ENCODE measurements at regions not wholly inside any gene's neighbourhood (a gene's known extent, or its start where the extent isn't known, plus 50 kb on each side); places are given as distances from the start of the nearest gene placed in this dataset.
"Not testable (repeated sequence)": the region's sequence is repeated elsewhere in the genome, so short reads cannot be mapped to it uniquely, and the experiment has no call there.

DNA sequence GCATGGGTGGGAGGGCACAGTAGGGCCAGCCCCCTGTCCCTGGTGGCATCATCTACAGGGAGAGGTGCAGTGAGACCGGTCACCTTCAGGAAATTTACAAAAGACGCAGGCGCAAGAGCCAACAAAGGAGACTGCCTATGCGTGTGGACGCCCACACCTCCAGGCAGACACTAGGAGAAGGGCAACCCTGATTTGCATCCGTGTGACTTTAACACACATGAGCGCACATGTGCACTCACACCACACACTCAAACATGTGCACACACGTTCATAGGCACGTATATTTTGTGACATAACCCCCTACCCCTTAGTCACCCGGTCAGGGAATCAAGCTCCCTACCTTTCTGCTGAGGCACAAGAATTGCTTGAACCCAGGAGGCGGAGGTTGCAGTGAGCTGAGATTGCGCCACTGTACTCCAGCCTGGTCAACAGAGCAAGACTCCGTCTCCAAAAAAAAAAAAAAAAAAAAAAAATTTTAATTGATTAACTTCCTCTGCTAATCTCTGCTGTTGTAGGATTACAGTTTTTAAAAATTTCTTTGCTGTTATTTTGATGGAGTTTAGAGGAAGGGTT, 84.7 kb upstream of the SLC25A33 start:
- CTCF ChIA-PET: interaction anchor here (0.6 to 6.3 kb wide), 13 partner anchors 13 to 225 kb away, joined by 3 to 60 read pairs (median 6); no protein-coding TSS in a partner anchor

DNA sequence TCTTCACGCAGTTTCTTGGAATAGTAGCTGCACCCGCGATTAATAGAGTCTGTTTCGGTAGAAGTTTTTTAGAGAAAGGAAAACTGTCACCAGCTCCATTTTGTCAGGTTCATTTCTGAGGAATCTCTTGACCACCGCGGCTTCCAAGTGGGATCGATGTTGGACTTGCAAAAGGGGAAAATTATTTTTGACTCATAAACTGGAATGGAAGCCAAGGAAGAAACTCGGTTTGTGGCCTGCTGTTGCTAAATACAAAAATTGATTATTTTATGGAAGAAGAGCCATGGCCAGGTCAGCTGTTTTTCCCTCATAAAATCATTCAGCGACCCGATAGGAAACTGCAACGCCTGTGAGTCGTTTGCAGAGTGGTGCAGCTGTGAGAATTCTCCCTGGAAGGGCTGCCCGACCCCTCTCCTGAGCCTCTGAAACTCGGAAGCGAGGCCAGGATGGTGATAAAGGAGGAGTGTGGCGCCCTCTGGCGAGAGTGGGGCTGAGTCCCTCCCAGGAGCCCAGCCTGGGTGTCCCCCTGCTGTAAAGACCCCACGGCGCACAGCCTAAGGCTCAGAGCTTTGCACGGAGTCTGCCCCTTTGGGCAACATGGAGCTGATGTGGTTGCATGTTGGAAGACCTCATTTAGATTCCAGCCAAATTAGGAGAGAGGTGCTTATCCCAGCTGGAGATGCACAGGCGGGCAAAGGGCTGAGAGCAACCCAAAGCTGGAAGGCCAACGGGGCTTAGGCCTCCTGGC, 83.6 kb upstream of the SLC25A33 start:
- H3K27me3 Mint-ChIP-seq: peaks cover 25% of the 10 kb centered on the region
- no peaks in the 10 kb centered on the region for H3K36me3 Mint-ChIP-seq (ENCODE audit: low read depth)
- ChIA-PET POLR2A (interaction anchor here (1.9 to 2.4 kb wide), 2 partner anchors 161 to 166 kb away, joined by 6 to 8 read pairs; no protein-coding TSS in a partner anchor), CTCF (interaction anchor here (0.6 to 6.3 kb wide), 25 partner anchors 9 to 345 kb away, joined by 3 to 60 read pairs (median 4); no protein-coding TSS in a partner anchor)
- H3K27ac Mint-ChIP-seq: no peak overlapping the region
- no peaks in the 10 kb centered on the region for H3K4me1 Mint-ChIP-seq
- no peaks in the 10 kb centered on the region for H3K9me3 Mint-ChIP-seq
- H3K4me3 Mint-ChIP-seq: no peak overlapping the region
- DNase-seq: peak; percentile 66

More for the DNA sequence above, 84.7 kb upstream of the SLC25A33 start:
- Mint-ChIP-seq H3K4me3 (no peak overlapping the region), H3K4me1 (no peaks in the 10 kb centered on the region), H3K9me3 (no peaks in the 10 kb centered on the region), H3K36me3 (ENCODE audit: low read depth) (no peaks in the 10 kb centered on the region), H3K27ac (no peak overlapping the region), H3K27me3 (peaks cover 24% of the 10 kb centered on the region)
- POLR2A ChIA-PET: interaction anchor here (1.9 kb wide), 1 partner anchor 160 kb away, joined by 6 read pairs; no protein-coding TSS in a partner anchor
- DNase-seq: no peak

DNA sequence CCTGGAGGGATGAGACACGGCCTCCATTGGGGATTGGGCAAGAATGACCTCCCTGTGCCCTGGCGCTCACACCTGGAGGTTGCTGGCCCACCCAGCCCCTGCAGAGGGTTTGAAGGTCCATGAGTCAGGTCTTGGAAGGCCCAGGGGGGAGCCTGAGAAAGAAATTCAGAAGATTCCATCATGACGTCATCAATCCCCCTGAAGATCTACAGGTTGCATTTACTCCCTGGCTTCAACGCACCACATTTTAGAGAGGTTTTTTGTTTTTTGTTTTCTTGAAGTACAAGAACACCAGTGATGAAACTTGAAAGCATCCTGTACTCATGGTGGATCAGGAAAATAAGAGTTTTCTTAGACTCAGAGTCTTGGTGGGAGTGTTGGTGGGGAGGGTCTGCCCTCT, 82.4 kb upstream of the SLC25A33 start:
- Mint-ChIP-seq H3K4me3 (no peak overlapping the region), H3K27ac (no peak overlapping the region), H3K36me3 (ENCODE audit: low read depth) (no peaks in the 10 kb centered on the region), H3K9me3 (no peaks in the 10 kb centered on the region), H3K4me1 (no peaks in the 10 kb centered on the region), H3K27me3 (peaks cover 25% of the 10 kb centered on the region)
- DNase-seq: no peak
- ChIA-PET CTCF (interaction anchor here (0.6 to 6.3 kb wide), 8 partner anchors 19 to 191 kb away, joined by 3 to 60 read pairs (median 7); no protein-coding TSS in a partner anchor), POLR2A (interaction anchor here (2.4 kb wide), 1 partner anchor 167 kb away, joined by 8 read pairs; no protein-coding TSS in a partner anchor)

DNA sequence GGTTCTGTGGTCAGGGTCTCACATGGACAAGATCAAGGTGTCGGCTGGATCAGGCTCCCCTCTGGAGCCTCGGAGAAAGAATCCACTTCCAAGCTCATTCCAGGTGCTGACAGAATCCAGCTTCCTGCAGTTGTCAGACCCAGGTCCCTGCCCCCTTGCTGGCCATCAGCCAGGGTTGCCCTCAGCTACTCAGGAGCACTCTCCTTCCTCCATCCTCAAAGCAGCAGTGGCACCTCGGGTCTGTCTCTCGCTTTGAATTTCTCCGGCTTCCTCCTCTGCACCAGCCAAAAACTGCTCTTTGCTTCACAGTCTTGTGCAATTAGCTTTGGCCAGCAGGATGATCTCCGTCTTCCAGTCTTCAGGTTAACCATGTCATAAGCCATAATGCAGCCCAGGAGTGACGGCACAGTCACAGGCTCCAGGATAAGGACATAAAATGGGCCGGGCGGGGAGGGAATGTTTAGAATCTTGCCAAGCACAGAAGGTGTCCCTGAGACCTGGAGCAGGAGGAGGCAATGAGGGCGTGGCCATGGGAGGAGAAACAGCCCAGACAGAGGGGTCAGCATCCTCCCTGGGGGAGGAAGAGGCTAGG, 79.4 kb upstream of the SLC25A33 start:
- no peaks in the 10 kb centered on the region for H3K9me3 Mint-ChIP-seq

DNA sequence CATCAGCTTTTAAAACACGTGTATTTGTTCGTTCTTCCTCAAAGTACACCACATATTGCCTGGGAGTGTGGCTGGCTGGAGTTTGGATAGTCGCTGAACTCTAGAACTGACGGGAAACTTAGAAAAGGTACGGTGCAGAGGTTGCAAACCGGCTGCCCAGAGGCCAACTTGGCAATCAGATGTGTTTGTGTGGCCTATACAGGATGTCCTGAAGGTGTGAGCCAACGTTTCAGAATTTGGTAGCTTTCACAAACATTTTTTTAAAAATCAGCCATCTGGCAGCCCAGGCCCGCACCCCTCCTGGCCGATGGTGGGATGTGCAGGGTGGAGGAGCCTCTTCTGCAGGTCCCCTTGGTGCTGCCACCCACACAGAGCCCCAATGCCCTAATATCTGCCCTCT, 73.6 kb upstream of the SLC25A33 start:
- POLR2A ChIA-PET: no interaction called here
- H3K27ac Mint-ChIP-seq: no peak overlapping the region
- H3K9me3 Mint-ChIP-seq: no peaks in the 10 kb centered on the region

More for the DNA sequence above, 79.4 kb upstream of the SLC25A33 start:
- peaks cover 14% of the 10 kb centered on the region for H3K27me3 Mint-ChIP-seq
- H3K4me3 Mint-ChIP-seq: no peak overlapping the region
- CTCF ChIA-PET: interaction anchor here (1.2 to 6.3 kb wide), 3 partner anchors 170 to 194 kb away, joined by 3 to 60 read pairs (median 3); no protein-coding TSS in a partner anchor
- no peaks in the 10 kb centered on the region for H3K36me3 Mint-ChIP-seq (ENCODE audit: low read depth)
- POLR2A ChIA-PET: no interaction called here
- no peak for DNase-seq
- no peaks in the 10 kb centered on the region for H3K4me1 Mint-ChIP-seq
- no peak overlapping the region for H3K27ac Mint-ChIP-seq

DNA sequence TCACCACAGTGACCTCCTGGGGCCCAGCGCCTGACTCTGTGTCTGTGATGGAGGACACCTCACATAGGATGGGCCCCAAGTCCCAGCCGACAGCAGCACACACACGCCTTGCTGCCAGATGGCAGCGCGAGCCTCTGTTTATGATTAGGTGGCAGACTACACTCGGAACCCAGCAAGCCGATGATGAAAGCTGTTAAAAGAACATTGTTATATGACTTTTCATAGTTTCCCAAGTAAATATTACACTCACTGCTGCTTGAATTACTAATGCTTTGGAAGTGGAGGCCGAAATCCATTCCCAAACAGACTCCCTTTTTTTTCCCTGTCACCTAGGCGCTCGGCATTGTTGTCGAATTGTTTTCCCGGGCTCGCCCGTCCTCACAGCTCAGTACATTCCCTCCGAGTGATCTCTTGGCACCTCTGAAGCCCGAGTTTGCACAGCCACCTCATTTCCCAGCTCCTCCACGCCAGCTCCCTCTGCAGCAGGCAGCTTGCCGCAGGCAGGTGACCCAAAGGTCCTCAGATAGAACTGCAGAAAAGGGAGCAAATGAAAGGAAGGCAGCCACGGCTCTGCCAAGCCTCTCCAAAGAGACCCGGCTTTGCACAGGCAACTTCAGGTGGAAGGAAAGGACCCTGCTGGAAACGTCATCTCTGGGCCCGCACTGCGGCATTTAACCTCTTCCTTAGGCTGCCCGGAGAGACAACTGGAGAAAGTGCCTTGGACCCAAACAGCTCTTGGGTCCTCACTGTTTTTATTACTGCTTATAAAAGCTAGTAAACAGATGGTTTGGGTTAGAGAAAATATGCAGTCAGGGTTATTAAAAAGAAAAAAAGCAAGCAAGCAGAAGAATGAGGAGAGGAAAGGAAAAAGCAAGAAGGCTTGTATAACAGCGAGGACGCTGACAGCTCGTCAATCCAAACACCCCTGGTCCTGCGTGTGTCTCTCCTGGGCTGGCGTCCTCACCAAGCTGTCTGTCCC, 72.2 kb upstream of the SLC25A33 start:
- no peak overlapping the region for H3K4me3 Mint-ChIP-seq
- no peak for DNase-seq
- peaks cover 22% of the 10 kb centered on the region for H3K27me3 Mint-ChIP-seq
- ChIA-PET POLR2A (no interaction called here), CTCF (interaction anchor here (1.3 to 1.7 kb wide), 2 partner anchors 24 to 175 kb away, joined by 3 to 4 read pairs; no protein-coding TSS in a partner anchor)
- no peaks in the 10 kb centered on the region for H3K36me3 Mint-ChIP-seq (ENCODE audit: low read depth)
- no peaks in the 10 kb centered on the region for H3K9me3 Mint-ChIP-seq
- no peak overlapping the region for H3K27ac Mint-ChIP-seq
- H3K4me1 Mint-ChIP-seq: no peaks in the 10 kb centered on the region

More for the DNA sequence above, 73.6 kb upstream of the SLC25A33 start:
- no peaks in the 10 kb centered on the region for H3K36me3 Mint-ChIP-seq (ENCODE audit: low read depth)
- CTCF ChIA-PET: no interaction called here
- H3K4me1 Mint-ChIP-seq: no peaks in the 10 kb centered on the region
- peaks cover 21% of the 10 kb centered on the region for H3K27me3 Mint-ChIP-seq
- no peak overlapping the region for H3K4me3 Mint-ChIP-seq
- no peak for DNase-seq

DNA sequence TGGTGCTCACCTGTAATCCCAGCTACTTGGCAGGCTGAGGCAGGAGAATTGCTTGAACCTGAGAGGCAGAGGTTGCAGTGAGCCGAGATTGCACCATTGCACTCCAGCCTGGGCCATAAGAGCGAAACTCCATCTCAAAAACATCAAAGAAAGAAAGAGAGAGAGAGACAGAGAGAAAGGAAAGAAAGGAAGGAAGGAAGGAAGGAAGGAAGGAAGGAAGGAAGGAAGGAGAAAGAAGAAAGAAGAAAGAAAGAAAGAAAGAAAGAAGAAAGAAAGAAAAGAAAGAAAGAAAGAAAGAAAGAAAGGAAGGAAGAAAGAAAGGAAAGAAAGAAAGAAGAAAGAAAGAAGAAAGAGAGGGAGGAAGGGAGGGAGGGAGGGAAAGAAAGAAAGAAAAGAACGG, 69.4 kb upstream of the SLC25A33 start:
- H3K4me1 Mint-ChIP-seq; H3K4me3 Mint-ChIP-seq; DNase-seq; H3K36me3 Mint-ChIP-seq (ENCODE audit: low read depth); POLR2A ChIA-PET; H3K27ac Mint-ChIP-seq; H3K9me3 Mint-ChIP-seq; CTCF ChIA-PET: not testable (repeated sequence)
- peaks cover 22% of the 10 kb centered on the region for H3K27me3 Mint-ChIP-seq

DNA sequence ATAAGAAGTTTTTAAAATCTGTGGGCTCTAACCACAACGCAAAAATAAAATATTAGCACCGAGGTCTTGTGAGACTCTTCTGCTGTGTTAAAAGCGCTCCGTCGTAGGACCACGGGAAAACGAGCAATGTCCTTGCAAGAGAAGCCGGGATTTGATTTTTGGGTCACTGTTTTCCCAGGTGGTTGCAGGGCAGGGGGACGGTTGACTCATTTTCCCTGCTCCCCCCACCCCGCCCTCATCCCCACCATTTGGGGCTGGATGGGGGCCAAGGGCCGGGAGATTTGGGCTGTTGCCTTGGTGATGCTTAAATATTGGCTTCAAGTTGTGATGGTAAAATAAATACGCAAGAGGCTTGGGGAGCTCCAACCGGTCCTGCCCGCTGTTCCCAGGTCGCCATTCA, 67.6 kb upstream of the SLC25A33 start:
- Mint-ChIP-seq H3K4me3 (no peak overlapping the region), H3K9me3 (no peaks in the 10 kb centered on the region), H3K4me1 (peaks cover under 1% of the 10 kb centered on the region), H3K36me3 (ENCODE audit: low read depth) (no peaks in the 10 kb centered on the region), H3K27me3 (peaks cover 25% of the 10 kb centered on the region), H3K27ac (no peak overlapping the region)
- ChIA-PET POLR2A (interaction anchor here (1.0 kb wide), 1 partner anchor 45 kb away, joined by 3 read pairs; no protein-coding TSS in a partner anchor), CTCF (no interaction called here)
- no peak for DNase-seq

DNA sequence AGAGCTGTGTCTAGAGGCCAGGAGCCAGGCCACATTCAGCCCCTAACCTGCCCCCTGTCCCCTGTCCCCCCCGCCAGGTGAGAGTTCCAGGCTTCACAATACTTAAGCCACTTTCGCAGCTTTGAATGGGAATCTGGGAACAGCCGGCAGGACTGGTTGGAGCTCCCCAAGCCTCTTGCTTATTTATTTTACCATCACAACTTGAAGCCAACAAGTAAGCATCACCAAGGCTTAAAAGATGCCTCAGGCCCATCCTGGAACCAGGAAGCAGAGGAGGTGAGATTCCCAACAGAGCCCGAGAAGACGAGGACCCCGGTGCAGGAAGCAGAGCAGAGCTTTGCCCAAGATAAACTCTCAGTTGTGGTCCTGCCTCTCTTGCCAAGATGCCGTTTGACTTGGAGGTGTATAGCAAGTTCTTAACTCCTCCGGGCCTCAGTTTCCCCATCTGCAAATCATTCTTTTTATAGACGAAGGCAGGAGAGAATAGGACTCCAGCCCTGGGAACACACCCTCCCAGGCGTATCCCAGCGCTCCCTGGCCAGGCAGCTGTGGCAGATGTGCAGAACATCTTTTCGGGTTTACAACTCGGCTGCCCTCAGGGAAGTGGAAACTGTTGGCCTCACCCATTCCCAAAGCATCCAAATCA, 66.8 kb upstream of the SLC25A33 start:
- H3K9me3 Mint-ChIP-seq: no peaks in the 10 kb centered on the region
- H3K27ac Mint-ChIP-seq: no peak overlapping the region
- no peak for DNase-seq
- ChIA-PET POLR2A (interaction anchor here (1.0 kb wide), 1 partner anchor 46 kb away, joined by 3 read pairs; no protein-coding TSS in a partner anchor), CTCF (interaction anchor here (0.6 kb wide), 1 partner anchor 198 kb away, joined by 4 read pairs; no protein-coding TSS in a partner anchor)
- no peaks in the 10 kb centered on the region for H3K36me3 Mint-ChIP-seq (ENCODE audit: low read depth)
- peaks cover 2% of the 10 kb centered on the region for H3K4me1 Mint-ChIP-seq
- H3K27me3 Mint-ChIP-seq: peaks cover 18% of the 10 kb centered on the region
- no peak overlapping the region for H3K4me3 Mint-ChIP-seq

DNA sequence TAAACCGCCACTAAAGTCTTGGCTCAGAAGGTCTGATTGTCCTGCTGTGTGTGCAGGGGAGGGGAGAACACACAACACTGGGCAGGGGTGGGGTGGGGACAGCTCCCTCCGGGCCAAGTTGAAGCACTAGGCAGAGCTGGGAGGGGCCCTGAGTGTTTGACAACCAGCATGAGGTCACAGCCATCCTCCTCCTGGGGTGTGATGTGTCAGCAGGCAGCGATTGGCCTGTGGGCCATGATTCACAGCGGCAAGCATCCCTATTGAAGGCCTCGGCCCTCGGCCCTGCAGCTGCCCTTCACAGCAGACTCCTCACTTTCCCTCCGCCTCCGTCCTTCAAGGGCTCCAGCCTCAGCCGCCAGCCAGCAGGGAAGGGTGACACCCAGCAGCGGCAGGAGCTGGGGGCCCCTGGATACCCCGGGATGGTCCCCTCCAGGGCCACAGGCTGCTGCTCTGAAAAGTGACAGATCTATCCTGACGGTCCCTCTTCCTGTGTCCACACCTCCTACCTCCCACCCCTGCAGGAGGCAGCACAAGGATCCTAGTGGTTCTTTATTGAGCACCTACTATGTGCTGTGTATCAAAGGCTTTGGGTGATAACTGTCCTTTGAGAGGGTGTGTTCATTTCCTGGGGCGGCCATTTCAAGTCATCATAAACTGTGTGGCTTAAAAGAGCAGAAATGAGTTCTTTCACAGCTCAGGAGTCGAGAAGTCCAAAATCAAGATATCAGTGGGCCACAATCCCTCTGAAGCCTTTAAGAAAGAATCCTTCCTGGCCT, 66.0 kb upstream of the SLC25A33 start:
- no peaks in the 10 kb centered on the region for H3K9me3 Mint-ChIP-seq
- no peak for DNase-seq

DNA sequence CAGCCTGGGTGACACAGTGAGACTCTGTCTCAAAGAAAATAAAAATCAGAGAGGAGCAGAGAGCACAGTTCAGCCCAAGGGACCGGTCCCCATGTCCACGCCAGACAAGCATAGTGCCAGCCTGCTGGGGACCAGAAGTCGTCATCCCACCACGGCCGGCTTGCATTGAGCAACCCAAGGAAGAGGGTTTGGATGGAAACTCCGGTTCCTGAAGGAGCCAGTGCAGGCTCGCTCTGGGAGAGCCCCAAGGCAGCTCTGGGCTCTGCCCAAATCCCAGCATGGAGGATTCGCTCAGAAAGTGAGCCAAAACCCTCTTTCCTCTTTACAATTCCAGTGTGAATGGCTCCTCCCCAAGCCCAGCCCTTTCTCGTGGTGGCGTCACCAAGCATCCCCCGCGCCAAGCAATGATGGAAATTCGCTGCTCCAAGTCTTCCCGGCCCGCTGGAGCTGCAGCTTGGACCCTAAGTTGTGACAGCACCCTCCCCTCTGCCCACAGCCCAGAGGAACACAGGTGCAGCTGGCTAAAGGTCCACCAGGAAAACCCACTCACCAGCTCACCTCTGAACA, 64.1 kb upstream of the SLC25A33 start:
- Mint-ChIP-seq H3K9me3 (no peaks in the 10 kb centered on the region), H3K27me3 (peaks cover 13% of the 10 kb centered on the region), H3K36me3 (ENCODE audit: low read depth) (no peaks in the 10 kb centered on the region), H3K4me1 (peaks cover 2% of the 10 kb centered on the region), H3K4me3 (no peak overlapping the region), H3K27ac (no peak overlapping the region)
- no peak for DNase-seq
- ChIA-PET POLR2A (no interaction called here), CTCF (interaction anchor here (1.4 kb wide), 1 partner anchor 186 kb away, joined by 5 read pairs; no protein-coding TSS in a partner anchor)

More for the DNA sequence above, 66.0 kb upstream of the SLC25A33 start:
- Mint-ChIP-seq H3K4me3 (no peak overlapping the region), H3K4me1 (peaks cover 2% of the 10 kb centered on the region), H3K27ac (no peak overlapping the region), H3K36me3 (ENCODE audit: low read depth) (no peaks in the 10 kb centered on the region), H3K27me3 (peaks cover 13% of the 10 kb centered on the region)
- ChIA-PET CTCF (no interaction called here), POLR2A (no interaction called here)

Data from activated CD4-positive, alpha-beta memory T cell treated with anti-CD3 and anti-CD28 coated beads, Interleukin-2, amount 10 ng/mL, durations not matched to agents 7 days and 5 days (primary cell).